Left ventricle myocardium inferior (tissue), 1 donor: ENCODE measurements at regions not wholly inside any gene's neighbourhood (a gene's known extent, or its start where the extent isn't known, plus 50 kb on each side); places are given as distances from the start of the nearest gene placed in this dataset.
A peak's percentile ranks its signal among the peaks of the same experiment; 100 is the strongest.

Experiments
- DNase-seq: peaks from one replicate; pipeline ENCODE4 v3.0.0-alpha.2; 2020
- H3K27ac ChIP-seq: fragments of 200-600 bp; replicated peaks from 2 replicates; pipeline ENCODE4 v1.8.0; 2021
- H3K27me3 ChIP-seq: fragments of 200-600 bp; 2 replicates; pipeline ENCODE4 v1.8.0; 2021; ENCODE audit warnings: low read depth
- H3K36me3 ChIP-seq: fragments of 200-600 bp; 2 replicates; pipeline ENCODE4 v1.8.0; 2021
- H3K4me1 ChIP-seq: fragments of 200-600 bp; 2 replicates; pipeline ENCODE4 v1.8.0; 2021
- H3K4me3 ChIP-seq: fragments of 200-600 bp; 2 replicates; pipeline ENCODE4 v1.8.0; 2021; ENCODE audit warnings: mild to moderate bottlenecking, moderate library complexity
- H3K9me3 ChIP-seq: fragments of 200-600 bp; replicated peaks from 2 replicates; pipeline ENCODE4 v1.8.0; 2021
- intact Hi-C: fragments of 100-400 bp; cut with micrococcal nuclease; formaldehyde crosslinking; loops from one replicate; pipeline ENCODE4 v1.11.0; 2022
- TF ChIP-seq, protein P1 (sequence below): fragments of 200-600 bp; IDR thresholded peaks from 2 replicates; pipeline ENCODE4 v1.8.0; 2021; ENCODE audit warnings: antibody characterized with exemption, mild to moderate bottlenecking, borderline replicate concordance
- donor health status: DM: no; HTN: yes; CAD: no; lungs with severe emphysema.

DNA sequence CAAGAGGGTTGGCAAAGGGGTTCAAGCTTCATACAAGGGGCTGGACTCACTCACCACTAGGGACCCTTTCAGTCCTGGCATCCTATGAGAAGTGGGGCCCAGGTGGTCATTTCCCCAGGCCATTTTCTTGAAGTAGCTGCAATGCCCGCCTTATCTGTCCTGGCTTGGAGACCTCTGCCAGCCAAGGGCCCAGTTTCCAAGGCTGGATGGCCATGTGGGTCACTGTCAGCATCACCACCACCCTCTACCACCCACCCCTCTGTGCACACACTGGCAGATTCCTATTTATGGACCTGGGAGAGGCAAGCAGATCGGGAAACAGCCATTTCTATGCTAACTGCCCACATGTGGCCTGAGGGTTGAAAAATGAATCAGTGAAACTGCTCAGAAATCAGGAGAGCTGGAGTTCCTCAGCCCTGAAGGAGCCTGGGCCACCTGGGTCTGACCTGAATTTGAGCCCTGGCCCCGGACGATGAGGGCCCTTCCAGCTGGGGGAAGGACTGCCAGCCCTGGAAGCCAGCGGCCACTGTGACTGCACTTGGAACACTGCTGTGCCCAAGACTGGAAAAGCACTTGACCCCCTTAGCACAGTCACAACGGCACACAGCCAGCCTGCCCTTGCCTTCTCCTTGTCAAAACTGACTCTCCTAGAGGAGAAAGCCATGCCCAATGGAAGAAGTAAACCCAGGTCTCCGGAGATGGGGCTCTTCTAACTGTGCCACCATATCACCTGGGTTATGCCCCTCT, 442.2 kb downstream of the BUD13 start:
- peaks cover 15% of the 10 kb centered on the region for H3K27me3 ChIP-seq
- H3K27ac ChIP-seq, result no peak overlapping the region
- no peaks in the 10 kb centered on the region for H3K36me3 ChIP-seq
- TF ChIP-seq, protein P1, sequence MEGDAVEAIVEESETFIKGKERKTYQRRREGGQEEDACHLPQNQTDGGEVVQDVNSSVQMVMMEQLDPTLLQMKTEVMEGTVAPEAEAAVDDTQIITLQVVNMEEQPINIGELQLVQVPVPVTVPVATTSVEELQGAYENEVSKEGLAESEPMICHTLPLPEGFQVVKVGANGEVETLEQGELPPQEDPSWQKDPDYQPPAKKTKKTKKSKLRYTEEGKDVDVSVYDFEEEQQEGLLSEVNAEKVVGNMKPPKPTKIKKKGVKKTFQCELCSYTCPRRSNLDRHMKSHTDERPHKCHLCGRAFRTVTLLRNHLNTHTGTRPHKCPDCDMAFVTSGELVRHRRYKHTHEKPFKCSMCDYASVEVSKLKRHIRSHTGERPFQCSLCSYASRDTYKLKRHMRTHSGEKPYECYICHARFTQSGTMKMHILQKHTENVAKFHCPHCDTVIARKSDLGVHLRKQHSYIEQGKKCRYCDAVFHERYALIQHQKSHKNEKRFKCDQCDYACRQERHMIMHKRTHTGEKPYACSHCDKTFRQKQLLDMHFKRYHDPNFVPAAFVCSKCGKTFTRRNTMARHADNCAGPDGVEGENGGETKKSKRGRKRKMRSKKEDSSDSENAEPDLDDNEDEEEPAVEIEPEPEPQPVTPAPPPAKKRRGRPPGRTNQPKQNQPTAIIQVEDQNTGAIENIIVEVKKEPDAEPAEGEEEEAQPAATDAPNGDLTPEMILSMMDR, result no peak
- intact Hi-C loops, result no loop called here
- no peaks in the 10 kb centered on the region for H3K9me3 ChIP-seq
- peaks cover 3% of the 10 kb centered on the region for H3K4me1 ChIP-seq
- no peak overlapping the region for H3K4me3 ChIP-seq
- peak; percentile 20 for DNase-seq

DNA sequence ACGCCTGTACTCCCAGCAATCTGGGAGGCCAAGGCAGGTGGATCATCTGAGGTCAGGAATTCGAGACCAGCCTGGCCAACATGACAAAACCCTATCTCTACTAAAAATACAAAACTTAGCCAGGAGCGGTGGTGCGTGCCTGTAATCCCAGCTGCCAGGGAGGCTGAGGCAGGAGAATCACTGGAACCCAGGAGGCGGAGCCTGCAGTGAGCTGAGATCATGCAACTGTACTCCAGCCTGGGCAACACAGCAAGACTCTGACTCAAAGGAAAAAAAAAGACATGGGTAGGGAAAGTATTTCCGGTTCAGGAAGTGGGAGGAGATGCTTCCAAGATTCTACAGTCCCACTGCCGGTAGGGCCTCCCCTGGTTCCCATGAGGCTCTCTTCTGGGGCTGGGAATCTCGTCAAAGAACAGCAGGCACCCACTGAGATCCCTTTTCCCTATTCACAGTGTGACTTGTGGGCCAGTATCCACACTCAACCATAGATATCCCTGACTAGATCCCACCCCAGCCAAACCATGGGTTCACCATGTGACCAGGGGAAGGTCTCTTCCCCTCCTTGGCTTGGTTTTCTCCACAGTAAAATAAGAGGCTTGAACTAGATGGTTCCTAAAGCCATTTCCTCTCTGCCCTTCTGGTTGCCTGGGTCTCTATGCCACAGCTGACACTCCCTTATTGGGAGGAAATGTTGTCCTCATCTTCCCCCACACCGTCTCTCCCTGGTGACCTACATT, 443.3 kb downstream of the BUD13 start:
- H3K9me3 ChIP-seq, result no peaks in the 10 kb centered on the region
- H3K27ac ChIP-seq, result no peak overlapping the region
- no peaks in the 10 kb centered on the region for H3K36me3 ChIP-seq
- no peak for DNase-seq
- H3K27me3 ChIP-seq, result peaks cover 6% of the 10 kb centered on the region
- peaks cover 3% of the 10 kb centered on the region for H3K4me1 ChIP-seq
- no peak overlapping the region for H3K4me3 ChIP-seq
- intact Hi-C loops, result no loop called here
- TF ChIP-seq, protein P1, result no peak

DNA sequence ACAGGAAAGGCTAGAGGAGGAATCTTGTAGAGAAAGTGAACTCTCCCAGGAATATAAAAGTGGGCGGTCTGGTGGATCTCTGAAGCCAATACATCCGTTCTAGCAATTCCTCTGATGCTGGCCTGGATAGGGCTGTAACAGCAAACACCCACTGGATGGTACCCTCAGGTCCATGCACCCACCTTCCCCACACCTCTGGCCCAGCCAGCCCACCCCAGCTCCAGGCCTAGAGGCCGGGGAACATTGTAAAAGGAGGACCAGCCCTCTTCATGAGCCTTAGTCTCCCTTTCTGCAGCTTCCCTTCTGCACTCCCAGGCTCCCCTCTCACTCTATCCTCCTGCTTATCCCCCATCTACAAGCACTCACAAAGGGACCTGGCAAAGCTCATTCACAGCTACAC, 443.9 kb downstream of the BUD13 start:
- no peak for DNase-seq

DNA sequence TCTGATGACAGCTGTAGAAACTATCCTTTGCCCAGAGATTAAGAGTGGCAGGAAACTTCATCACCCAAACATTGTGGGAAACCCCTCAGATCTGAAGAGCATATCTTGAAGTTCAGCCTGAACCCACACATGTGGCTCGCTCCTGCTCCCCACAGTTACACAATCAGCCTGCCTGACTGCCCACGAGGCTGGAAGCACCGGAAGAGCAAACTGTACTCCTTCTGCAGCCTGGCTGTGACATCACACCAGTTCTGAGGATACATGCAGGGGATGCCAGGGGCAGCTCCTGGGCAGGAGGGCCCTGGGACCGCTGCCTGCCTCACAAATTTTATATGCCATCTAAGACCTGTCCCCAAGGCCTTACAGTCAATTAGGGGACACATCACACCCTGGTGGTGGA, 444.4 kb downstream of the BUD13 start:
- peaks cover 5% of the 10 kb centered on the region for H3K27me3 ChIP-seq
- no peak for DNase-seq
- no peaks in the 10 kb centered on the region for H3K9me3 ChIP-seq
- peaks cover 3% of the 10 kb centered on the region for H3K4me1 ChIP-seq
- TF ChIP-seq, protein P1, result no peak
- H3K4me3 ChIP-seq, result no peak overlapping the region
- H3K27ac ChIP-seq, result no peak overlapping the region
- no peaks in the 10 kb centered on the region for H3K36me3 ChIP-seq
- intact Hi-C loops, result no loop called here

More for the DNA sequence above, 443.9 kb downstream of the BUD13 start:
- Histone ChIP-seq H3K4me3 (no peak overlapping the region), H3K4me1 (peaks cover 3% of the 10 kb centered on the region), H3K27ac (no peak overlapping the region), H3K27me3 (peaks cover 5% of the 10 kb centered on the region), H3K36me3 (no peaks in the 10 kb centered on the region), H3K9me3 (no peaks in the 10 kb centered on the region)
- intact Hi-C loops, result no loop called here
- TF ChIP-seq, protein P1, result no peak

DNA sequence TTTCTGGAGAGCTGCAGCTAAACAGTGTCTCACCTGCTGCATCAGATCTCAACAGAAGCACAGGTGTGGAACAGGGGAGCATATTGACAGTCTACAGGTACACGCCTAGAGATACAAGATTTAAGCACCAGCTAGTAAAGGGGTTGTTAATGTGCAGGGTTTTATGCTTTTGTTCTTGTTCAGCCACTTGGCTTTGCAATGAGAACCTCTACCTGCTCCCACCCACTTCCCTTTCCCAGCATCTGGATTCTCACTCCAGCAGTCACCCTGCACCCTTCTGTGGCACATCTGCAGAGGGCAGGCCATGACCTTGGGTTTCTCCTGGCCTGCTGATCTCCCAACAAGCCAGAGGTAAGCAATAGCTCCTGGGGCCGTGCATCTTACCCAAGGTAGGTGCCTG, 446.6 kb downstream of the BUD13 start:
- Histone ChIP-seq H3K36me3 (no peaks in the 10 kb centered on the region), H3K27me3 (peaks cover 5% of the 10 kb centered on the region), H3K27ac (no peak overlapping the region), H3K4me3 (no peak overlapping the region), H3K4me1 (peaks cover 3% of the 10 kb centered on the region), H3K9me3 (peaks cover 6% of the 10 kb centered on the region)
- intact Hi-C loops, result no loop called here
- TF ChIP-seq, protein P1, result no peak
- no peak for DNase-seq
